HG02840 (cell line): ENCODE measurements at regions not wholly inside any gene's neighbourhood (a gene's known extent, or its start where the extent isn't known, plus 50 kb on each side); places are given as distances from the start of the nearest gene placed in this dataset.
"Not testable (repeated sequence)": the region's sequence is repeated elsewhere in the genome, so short reads cannot be mapped to it uniquely, and the experiment has no call there.

ENCODE experiments used
- ATAC-seq: cut with Tn5 transposase; IDR thresholded peaks from one replicate; pipeline ENCODE4 v1.9.1; 2021; ENCODE audit warnings: mild to moderate bottlenecking, moderate library complexity, moderate number of reproducible peaks; ENCODE audit not compliant: unreplicated experiment, low FRiP score

GRCh38 chr12:88746386-88746785 is 166.1 kb upstream of the KITLG start:
- ATAC-seq: no peak

- no peak for ATAC-seq
Measured at GRCh38 chr12:88743946-88744685, 163.8 kb upstream of the KITLG start.

GRCh38 chr12:88737838-88738472 is 157.7 kb upstream of the KITLG start:
- no peak for ATAC-seq

GRCh38 chr12:88736031-88736430 is 155.8 kb upstream of the KITLG start:
- ATAC-seq: no peak

- ATAC-seq: no peak
Measured at GRCh38 chr12:88733008-88733407, 152.7 kb upstream of the KITLG start.

DNA sequence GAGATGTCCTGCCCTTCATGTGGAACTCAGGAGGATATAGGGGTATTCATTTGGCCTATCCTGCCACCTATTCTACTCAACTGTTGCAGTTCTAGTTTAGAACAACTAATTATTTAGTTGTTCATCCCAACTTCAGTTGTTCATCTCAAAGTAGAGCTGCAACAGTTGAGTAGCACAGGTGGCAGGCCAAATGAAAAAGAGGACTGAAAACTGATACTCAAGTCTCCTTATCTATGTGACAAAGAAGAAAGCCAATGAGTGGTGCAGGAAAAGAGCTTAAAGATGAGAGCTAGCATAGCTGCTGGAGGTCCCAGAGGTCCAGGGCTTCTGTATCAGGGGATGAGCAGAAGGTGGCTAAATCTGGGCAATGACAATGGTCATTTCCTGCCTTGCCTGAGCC is 148.9 kb upstream of the KITLG start:
- no peak for ATAC-seq

- no peak for ATAC-seq
Measured at GRCh38 chr12:88726806-88727720, 146.8 kb upstream of the KITLG start.

- ATAC-seq: no peak
Measured at GRCh38 chr12:88725592-88726143, 145.4 kb upstream of the KITLG start.

- ATAC-seq: no peak
Measured at GRCh38 chr12:88723219-88723618, 142.9 kb upstream of the KITLG start.

- ATAC-seq: no peak
Measured at GRCh38 chr12:88720785-88721650, 140.7 kb upstream of the KITLG start.

DNA sequence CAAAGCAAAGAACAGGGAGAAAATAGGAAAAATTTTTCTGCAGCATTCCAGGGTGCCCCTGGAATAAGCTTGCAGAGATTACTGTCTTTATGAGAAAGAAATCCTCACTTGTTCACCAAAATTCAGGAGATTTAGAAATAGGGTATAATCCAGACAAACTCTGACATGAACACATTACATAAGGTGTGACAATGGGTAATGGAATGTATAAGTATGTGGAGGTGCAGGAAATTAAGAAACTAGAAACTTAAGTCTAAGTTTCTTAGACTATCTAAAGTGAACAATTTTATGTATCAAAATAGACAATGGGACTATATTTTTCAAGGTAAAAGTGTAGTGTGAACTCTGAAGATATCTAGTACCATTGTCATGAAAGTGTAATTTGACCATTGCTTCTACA is 140.0 kb upstream of the KITLG start:
- no peak for ATAC-seq

DNA sequence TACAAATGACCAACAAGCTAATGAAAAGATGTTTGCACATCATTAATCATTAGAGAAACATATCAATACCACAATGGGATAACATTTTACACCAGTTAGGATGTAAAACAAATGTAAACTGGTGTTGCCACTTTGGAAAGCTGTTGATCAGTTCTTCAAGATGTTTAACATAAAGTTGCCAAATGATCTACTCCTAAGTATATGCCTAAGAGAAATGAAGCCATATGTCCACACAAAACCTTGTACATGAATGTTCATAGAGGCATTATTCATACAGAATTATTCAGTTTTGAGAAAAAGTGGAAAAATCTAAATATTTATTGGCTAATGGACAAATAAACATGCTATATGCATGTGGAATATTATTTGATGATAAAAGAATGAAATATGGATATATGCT is 136.9 kb upstream of the KITLG start:
- no peak for ATAC-seq

DNA sequence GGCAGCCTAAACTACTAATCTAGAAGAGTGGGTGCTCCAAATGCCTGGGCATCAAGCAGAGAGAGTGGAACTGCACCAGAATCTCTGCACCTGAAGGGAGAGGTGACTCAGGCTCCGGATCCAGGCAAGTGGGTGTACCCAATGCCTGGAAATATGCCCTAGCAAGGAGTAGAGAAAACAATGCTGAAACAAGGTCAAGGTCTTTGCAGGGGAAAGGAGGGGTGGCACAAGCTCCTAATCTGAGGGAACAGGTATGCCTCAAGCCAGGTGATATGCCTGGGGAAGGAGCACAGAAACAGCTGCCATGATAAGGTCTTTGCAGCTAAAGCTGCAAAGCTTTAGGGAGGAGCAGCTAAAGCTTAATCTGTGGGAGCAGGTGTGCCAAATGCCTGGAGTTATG is 136.0 kb upstream of the KITLG start:
- no peak for ATAC-seq

- no peak for ATAC-seq
Measured at GRCh38 chr12:88715673-88716072, 135.4 kb upstream of the KITLG start.

- ATAC-seq: not testable (repeated sequence)
Measured at GRCh38 chr12:88714263-88714882, 134.1 kb upstream of the KITLG start.

- no peak for ATAC-seq
Measured at GRCh38 chr12:88707800-88708199, 127.5 kb upstream of the KITLG start.

DNA sequence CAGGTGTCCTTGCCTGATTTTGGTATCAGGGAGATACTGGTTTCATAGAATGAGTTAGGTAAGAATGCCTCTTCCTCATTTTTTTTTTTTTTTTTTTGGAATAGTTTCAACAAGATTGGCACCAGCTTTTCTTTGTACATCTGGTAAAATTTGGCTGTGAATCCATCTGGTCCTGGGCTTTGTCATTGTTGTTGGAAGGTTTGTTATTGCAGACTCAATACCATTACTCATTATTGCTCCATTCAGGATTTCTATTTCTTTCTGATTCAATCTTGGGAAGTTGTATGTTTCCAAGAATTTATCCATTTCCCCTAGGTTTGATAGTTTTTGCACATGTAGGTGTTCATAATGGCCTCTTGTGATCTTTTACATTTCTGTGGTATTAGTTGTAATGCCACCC is 126.0 kb upstream of the KITLG start:
- ATAC-seq: no peak

GRCh38 chr12:88703790-88704189 is 123.5 kb upstream of the KITLG start:
- no peak for ATAC-seq

- ATAC-seq: no peak
Measured at GRCh38 chr12:88698471-88698870, 118.2 kb upstream of the KITLG start.
